GM23338 (cell line): ENCODE measurements at regions not wholly inside any gene's neighbourhood (a gene's known extent, or its start where the extent isn't known, plus 50 kb on each side); places are given as distances from the start of the nearest gene placed in this dataset.

Experiments used
- ATAC-seq: fragments of 200-7000 bp; cut with Tn5 transposase; 3 replicates; pipeline ENCODE4 v1.9.1; 2020
- DNase-seq: peaks from one replicate; pipeline ENCODE4 v3.0.0-alpha.2; 2015; ENCODE audit warnings: low spot score
- H2AFZ ChIP-seq: fragments of 200-600 bp; sonication (generic); 2 replicates; pipeline ENCODE4 v1.8.0; 2016; ENCODE audit warnings: antibody characterized with exemption, mild to moderate bottlenecking, moderate library complexity
- H3F3A ChIP-seq: fragments of 200-600 bp; sonication (generic); replicated peaks from 2 replicates; pipeline ENCODE4 v1.8.0; 2017; ENCODE audit warnings: antibody characterized with exemption, mixed run types, low read depth
- H3K27ac ChIP-seq: fragments of 200-600 bp; sonication (generic); 2 replicates; pipeline ENCODE4 v1.6.1; 2016; ENCODE audit warnings: low read depth
- H3K27me3 ChIP-seq: fragments of 200-600 bp; sonication (generic); 2 replicates; pipeline ENCODE4 v1.8.0; 2016; ENCODE audit warnings: mild to moderate bottlenecking, mixed run types, moderate library complexity; ENCODE audit not compliant: insufficient read depth
- H3K36me3 ChIP-seq: fragments of 200-600 bp; sonication (generic); 2 replicates; pipeline ENCODE4 v1.8.0; 2016; ENCODE audit warnings: mild to moderate bottlenecking; ENCODE audit not compliant: insufficient read depth
- H3K4me1 ChIP-seq: fragments of 200-600 bp; sonication (generic); 2 replicates; pipeline ENCODE4 v1.8.0; 2016; ENCODE audit warnings: mild to moderate bottlenecking, moderate library complexity; ENCODE audit not compliant: insufficient read depth
- H3K4me2 ChIP-seq: fragments of 200-600 bp; sonication (generic); 2 replicates; pipeline ENCODE4 v1.7.1; 2017; ENCODE audit warnings: mixed run types
- H3K4me3 ChIP-seq: fragments of 200-600 bp; sonication (generic); 2 replicates; pipeline ENCODE4 v1.6.1; 2016; ENCODE audit warnings: mixed run types
- H3K79me2 ChIP-seq: fragments of 200-600 bp; sonication (generic); replicated peaks from 2 replicates; pipeline ENCODE4 v1.8.0; 2017; ENCODE audit warnings: mild to moderate bottlenecking; ENCODE audit not compliant: insufficient read depth
- H3K9me2 ChIP-seq: fragments of 200-600 bp; sonication (generic); 2 replicates; pipeline ENCODE4 v1.8.0; 2017; ENCODE audit not compliant: insufficient read depth
- H4K20me1 ChIP-seq: fragments of 200-600 bp; sonication (generic); replicated peaks from 2 replicates; pipeline ENCODE4 v1.8.0; 2017; ENCODE audit warnings: mild to moderate bottlenecking; ENCODE audit not compliant: insufficient read depth
- H3K27ac Mint-ChIP-seq: 2 replicates; pipeline ENCODE4 v1.8.0; 2020; ENCODE audit warnings: inconsistent platforms, mild to moderate bottlenecking, moderate library complexity, mixed read lengths
- H3K27me3 Mint-ChIP-seq: 3 replicates; pipeline ENCODE4 v1.8.0; 2022; ENCODE audit warnings: low read depth, mild to moderate bottlenecking, moderate library complexity, mixed read lengths, inconsistent platforms; ENCODE audit not compliant: insufficient read depth, poor library complexity
- H3K36me3 Mint-ChIP-seq: 3 replicates; pipeline ENCODE4 v1.8.0; 2021; ENCODE audit warnings: low read depth, mild to moderate bottlenecking, inconsistent platforms, moderate library complexity, mixed read lengths
- H3K4me1 Mint-ChIP-seq: 3 replicates; pipeline ENCODE4 v1.8.0; 2020; ENCODE audit warnings: mild to moderate bottlenecking, inconsistent platforms, mixed read lengths
- H3K4me3 Mint-ChIP-seq: 3 replicates; pipeline ENCODE4 v1.8.0; 2021; ENCODE audit warnings: moderate library complexity, mild to moderate bottlenecking, inconsistent platforms, mixed read lengths
- H3K9me3 Mint-ChIP-seq: 3 replicates; pipeline ENCODE4 v1.8.0; 2020; ENCODE audit warnings: moderate library complexity, mild to moderate bottlenecking, inconsistent platforms, mixed read lengths
- CREB1 ChIP-seq: fragments of 250-450 bp; sonication (Bioruptor Pico); IDR thresholded peaks from 2 replicates; pipeline ENCODE4 v1.5.0; 2020; ENCODE audit warnings: low read depth, mild to moderate bottlenecking, moderate library complexity
- EZH2phosphoT487 ChIP-seq: fragments of 200-600 bp; sonication (generic); IDR thresholded peaks from one replicate; pipeline ENCODE4 v1.8.1; 2018; ENCODE audit warnings: antibody characterized with exemption; ENCODE audit not compliant: unreplicated experiment
- JUNB ChIP-seq: IDR thresholded peaks from one replicate; pipeline ENCODE4 v1.6.1; 2016; ENCODE audit warnings: antibody characterized with exemption; ENCODE audit not compliant: unreplicated experiment
- STAT1 ChIP-seq: IDR thresholded peaks from one replicate; pipeline ENCODE4 v1.6.1; 2016; ENCODE audit warnings: antibody characterized with exemption; ENCODE audit not compliant: unreplicated experiment
- TF ChIP-seq, protein P1 (sequence below): fragments of 250-450 bp; sonication (Bioruptor Pico); IDR thresholded peaks from 2 replicates; pipeline ENCODE4 v1.5.0; 2020; ENCODE audit warnings: mild to moderate bottlenecking, moderate library complexity
- TF ChIP-seq, protein P2 (sequence below), 2 experiments: fragments of 200-600 bp in 1 of 2; sonication (generic) in 1 of 2; conservative IDR thresholded peaks; 2 replicates each; pipeline versions ENCODE4 v1.5.1 to v1.6.1; 2016 to 2017; ENCODE audit warnings: antibody characterized with exemption in 2 of 2, low read depth in 2 of 2, mild to moderate bottlenecking in 2 of 2, moderate library complexity in 1 of 2
- TF ChIP-seq, protein P3 (sequence below): IDR thresholded peaks from one replicate; pipeline ENCODE4 v1.6.1; 2018; ENCODE audit warnings: antibody characterized with exemption; ENCODE audit not compliant: unreplicated experiment

DNA sequence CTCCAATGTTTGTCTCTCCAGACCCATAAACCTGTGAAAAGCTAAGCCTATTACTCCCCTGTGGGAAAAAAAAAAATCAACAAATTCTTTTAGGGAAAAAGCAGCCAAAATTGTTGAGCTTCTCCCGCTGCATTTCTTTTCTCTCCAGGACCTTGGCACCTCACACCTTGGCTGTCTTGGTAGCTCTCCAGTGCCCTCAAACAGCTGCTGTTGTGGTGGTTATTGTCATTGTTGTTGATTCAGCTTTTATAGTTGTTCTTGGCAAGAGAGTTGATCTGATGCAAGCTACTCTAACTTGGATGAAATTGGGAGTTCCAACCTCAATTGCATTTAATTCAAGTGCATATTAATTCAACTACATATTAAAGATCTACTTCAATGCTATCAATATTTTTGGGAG lies 516.9 kb upstream of the LARGE1 start (continued):
- TF ChIP-seq, protein P1, sequence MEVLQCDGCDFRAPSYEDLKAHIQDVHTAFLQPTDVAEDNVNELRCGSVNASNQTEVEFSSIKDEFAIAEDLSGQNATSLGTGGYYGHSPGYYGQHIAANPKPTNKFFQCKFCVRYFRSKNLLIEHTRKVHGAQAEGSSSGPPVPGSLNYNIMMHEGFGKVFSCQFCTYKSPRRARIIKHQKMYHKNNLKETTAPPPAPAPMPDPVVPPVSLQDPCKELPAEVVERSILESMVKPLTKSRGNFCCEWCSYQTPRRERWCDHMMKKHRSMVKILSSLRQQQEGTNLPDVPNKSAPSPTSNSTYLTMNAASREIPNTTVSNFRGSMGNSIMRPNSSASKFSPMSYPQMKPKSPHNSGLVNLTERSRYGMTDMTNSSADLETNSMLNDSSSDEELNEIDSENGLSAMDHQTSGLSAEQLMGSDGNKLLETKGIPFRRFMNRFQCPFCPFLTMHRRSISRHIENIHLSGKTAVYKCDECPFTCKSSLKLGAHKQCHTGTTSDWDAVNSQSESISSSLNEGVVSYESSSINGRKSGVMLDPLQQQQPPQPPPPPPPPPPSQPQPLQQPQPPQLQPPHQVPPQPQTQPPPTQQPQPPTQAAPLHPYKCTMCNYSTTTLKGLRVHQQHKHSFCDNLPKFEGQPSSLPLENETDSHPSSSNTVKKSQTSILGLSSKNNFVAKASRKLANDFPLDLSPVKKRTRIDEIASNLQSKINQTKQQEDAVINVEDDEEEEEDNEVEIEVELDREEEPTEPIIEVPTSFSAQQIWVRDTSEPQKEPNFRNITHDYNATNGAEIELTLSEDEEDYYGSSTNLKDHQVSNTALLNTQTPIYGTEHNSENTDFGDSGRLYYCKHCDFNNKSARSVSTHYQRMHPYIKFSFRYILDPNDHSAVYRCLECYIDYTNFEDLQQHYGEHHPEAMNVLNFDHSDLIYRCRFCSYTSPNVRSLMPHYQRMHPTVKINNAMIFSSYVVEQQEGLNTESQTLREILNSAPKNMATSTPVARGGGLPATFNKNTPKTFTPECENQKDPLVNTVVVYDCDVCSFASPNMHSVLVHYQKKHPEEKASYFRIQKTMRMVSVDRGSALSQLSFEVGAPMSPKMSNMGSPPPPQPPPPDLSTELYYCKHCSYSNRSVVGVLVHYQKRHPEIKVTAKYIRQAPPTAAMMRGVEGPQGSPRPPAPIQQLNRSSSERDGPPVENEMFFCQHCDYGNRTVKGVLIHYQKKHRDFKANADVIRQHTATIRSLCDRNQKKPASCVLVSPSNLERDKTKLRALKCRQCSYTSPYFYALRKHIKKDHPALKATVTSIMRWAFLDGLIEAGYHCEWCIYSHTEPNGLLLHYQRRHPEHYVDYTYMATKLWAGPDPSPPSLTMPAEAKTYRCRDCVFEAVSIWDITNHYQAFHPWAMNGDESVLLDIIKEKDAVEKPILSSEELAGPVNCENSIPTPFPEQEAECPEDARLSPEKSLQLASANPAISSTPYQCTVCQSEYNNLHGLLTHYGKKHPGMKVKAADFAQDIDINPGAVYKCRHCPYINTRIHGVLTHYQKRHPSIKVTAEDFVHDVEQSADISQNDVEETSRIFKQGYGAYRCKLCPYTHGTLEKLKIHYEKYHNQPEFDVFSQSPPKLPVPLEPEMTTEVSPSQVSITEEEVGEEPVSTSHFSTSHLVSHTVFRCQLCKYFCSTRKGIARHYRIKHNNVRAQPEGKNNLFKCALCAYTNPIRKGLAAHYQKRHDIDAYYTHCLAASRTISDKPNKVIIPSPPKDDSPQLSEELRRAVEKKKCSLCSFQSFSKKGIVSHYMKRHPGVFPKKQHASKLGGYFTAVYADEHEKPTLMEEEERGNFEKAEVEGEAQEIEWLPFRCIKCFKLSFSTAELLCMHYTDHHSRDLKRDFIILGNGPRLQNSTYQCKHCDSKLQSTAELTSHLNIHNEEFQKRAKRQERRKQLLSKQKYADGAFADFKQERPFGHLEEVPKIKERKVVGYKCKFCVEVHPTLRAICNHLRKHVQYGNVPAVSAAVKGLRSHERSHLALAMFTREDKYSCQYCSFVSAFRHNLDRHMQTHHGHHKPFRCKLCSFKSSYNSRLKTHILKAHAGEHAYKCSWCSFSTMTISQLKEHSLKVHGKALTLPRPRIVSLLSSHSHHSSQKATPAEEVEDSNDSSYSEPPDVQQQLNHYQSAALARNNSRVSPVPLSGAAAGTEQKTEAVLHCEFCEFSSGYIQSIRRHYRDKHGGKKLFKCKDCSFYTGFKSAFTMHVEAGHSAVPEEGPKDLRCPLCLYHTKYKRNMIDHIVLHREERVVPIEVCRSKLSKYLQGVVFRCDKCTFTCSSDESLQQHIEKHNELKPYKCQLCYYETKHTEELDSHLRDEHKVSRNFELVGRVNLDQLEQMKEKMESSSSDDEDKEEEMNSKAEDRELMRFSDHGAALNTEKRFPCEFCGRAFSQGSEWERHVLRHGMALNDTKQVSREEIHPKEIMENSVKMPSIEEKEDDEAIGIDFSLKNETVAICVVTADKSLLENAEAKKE (CRISPR knock-in tag): no peak
- TF ChIP-seq, protein P2, sequence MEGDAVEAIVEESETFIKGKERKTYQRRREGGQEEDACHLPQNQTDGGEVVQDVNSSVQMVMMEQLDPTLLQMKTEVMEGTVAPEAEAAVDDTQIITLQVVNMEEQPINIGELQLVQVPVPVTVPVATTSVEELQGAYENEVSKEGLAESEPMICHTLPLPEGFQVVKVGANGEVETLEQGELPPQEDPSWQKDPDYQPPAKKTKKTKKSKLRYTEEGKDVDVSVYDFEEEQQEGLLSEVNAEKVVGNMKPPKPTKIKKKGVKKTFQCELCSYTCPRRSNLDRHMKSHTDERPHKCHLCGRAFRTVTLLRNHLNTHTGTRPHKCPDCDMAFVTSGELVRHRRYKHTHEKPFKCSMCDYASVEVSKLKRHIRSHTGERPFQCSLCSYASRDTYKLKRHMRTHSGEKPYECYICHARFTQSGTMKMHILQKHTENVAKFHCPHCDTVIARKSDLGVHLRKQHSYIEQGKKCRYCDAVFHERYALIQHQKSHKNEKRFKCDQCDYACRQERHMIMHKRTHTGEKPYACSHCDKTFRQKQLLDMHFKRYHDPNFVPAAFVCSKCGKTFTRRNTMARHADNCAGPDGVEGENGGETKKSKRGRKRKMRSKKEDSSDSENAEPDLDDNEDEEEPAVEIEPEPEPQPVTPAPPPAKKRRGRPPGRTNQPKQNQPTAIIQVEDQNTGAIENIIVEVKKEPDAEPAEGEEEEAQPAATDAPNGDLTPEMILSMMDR (conservative IDR thresholded peaks at IDR 0.05; ENCODE audit: low read depth in 2 of 2): no peak
- TF ChIP-seq CREB1 (CRISPR knock-in tag): no peak
- no peak for TF ChIP-seq JUNB
- TF ChIP-seq EZH2phosphoT487: no peak

DNA sequence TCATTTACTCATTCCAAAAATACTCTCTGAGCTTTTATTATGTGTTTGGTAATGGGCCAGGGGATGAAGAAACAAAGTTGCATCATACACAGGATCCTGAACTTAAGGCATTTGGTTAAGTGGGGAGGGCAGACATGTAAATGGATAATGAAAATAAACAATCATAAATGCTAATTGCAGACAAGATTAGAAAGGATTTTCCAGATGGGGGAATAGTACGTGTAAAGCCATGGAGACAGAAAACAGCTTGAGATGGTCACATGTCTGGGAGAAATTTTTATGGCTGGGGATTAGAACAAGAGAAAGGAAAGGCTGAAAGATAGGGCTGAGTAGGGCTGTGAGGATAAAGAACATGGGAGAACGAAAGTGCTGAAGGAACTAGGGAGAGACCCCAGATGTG lies 534.3 kb upstream of the LARGE1 start:
- DNase-seq (no peak), ATAC-seq (no peak)
- TF ChIP-seq, protein P3, sequence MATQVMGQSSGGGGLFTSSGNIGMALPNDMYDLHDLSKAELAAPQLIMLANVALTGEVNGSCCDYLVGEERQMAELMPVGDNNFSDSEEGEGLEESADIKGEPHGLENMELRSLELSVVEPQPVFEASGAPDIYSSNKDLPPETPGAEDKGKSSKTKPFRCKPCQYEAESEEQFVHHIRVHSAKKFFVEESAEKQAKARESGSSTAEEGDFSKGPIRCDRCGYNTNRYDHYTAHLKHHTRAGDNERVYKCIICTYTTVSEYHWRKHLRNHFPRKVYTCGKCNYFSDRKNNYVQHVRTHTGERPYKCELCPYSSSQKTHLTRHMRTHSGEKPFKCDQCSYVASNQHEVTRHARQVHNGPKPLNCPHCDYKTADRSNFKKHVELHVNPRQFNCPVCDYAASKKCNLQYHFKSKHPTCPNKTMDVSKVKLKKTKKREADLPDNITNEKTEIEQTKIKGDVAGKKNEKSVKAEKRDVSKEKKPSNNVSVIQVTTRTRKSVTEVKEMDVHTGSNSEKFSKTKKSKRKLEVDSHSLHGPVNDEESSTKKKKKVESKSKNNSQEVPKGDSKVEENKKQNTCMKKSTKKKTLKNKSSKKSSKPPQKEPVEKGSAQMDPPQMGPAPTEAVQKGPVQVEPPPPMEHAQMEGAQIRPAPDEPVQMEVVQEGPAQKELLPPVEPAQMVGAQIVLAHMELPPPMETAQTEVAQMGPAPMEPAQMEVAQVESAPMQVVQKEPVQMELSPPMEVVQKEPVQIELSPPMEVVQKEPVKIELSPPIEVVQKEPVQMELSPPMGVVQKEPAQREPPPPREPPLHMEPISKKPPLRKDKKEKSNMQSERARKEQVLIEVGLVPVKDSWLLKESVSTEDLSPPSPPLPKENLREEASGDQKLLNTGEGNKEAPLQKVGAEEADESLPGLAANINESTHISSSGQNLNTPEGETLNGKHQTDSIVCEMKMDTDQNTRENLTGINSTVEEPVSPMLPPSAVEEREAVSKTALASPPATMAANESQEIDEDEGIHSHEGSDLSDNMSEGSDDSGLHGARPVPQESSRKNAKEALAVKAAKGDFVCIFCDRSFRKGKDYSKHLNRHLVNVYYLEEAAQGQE: no peak
- TF ChIP-seq CREB1 (CRISPR knock-in tag) (no peak), STAT1 (no peak)

More for the DNA sequence above, 534.3 kb upstream of the LARGE1 start:
- Histone ChIP-seq H3K4me1 (no peaks in the 10 kb centered on the region), H3F3A (no peaks in the 10 kb centered on the region), H3K4me2 (no peak overlapping the region), H4K20me1 (no peaks in the 10 kb centered on the region), H3K9me2 (no peaks in the 10 kb centered on the region), H3K79me2 (no peaks in the 10 kb centered on the region), H3K27ac (no peak overlapping the region), H3K27me3 (no peaks in the 10 kb centered on the region), H2AFZ (no peak overlapping the region), H3K4me3 (no peak overlapping the region), H3K36me3 (no peaks in the 10 kb centered on the region)
- H3K4me1 Mint-ChIP-seq: no peaks in the 10 kb centered on the region
- no peak overlapping the region for H3K27ac Mint-ChIP-seq
- no peaks in the 10 kb centered on the region for H3K27me3 Mint-ChIP-seq
- H3K9me3 Mint-ChIP-seq: peaks cover 58% of the 10 kb centered on the region
- no peaks in the 10 kb centered on the region; the same call in 2 of the 3 replicates for H3K36me3 Mint-ChIP-seq
- no peak overlapping the region for H3K4me3 Mint-ChIP-seq
